Thyroid gland (tissue), 4 donors: ENCODE measurements at regions not wholly inside any gene's neighbourhood (a gene's known extent, or its start where the extent isn't known, plus 50 kb on each side); places are given as distances from the start of the nearest gene placed in this dataset.

Source experiments
- DNase-seq, 2 donors: peaks; one replicate each; pipeline ENCODE4 v3.0.0-alpha.2; 2019
- H3K27ac ChIP-seq, 3 donors: fragments of 200-600 bp; sonication (generic); 1 replicate in 2 of 3; 2 replicates in 1 of 3; pipeline ENCODE4 v1.5.1; 2016 to 2019; ENCODE audit warnings: mild to moderate bottlenecking in 1 of 3, moderate library complexity in 1 of 3
- H3K27me3 ChIP-seq: fragments of 200-600 bp; sonication (generic); one replicate; pipeline ENCODE4 v1.5.1; 2019
- H3K36me3 ChIP-seq, 2 donors: fragments of 200-600 bp; sonication (generic); one replicate each; pipeline ENCODE4 v1.5.1; 2016 to 2019
- H3K4me1 ChIP-seq, 2 donors: fragments of 200-600 bp; sonication (generic); one replicate each; pipeline ENCODE4 v1.5.1; 2017 to 2019
- H3K4me3 ChIP-seq, 3 donors: fragments of 200-600 bp; sonication (generic); replicated peaks in 1 of 3; 1 replicate in 2 of 3; 2 replicates in 1 of 3; pipeline ENCODE4 v1.5.1; 2016; ENCODE audit warnings: mild to moderate bottlenecking in 1 of 3
- H3K9me3 ChIP-seq: fragments of 200-600 bp; sonication (generic); one replicate; pipeline ENCODE4 v1.5.1; 2017
- POLR2A ChIP-seq, 2 donors: fragments of 450-650 bp; IDR thresholded peaks; one replicate each; pipeline ENCODE4 v1.6.1; 2017; ENCODE audit warnings: antibody characterized with exemption in 2 of 2, mild to moderate bottlenecking in 2 of 2, moderate library complexity in 1 of 2
- WGBS, 2 donors: methylation state at CpG; one replicate each; pipeline ENCODE4 v1.1.5; 2017; 5-methylcytosine and 5-hydroxymethylcytosine counted together
- intact Hi-C: fragments of 100-400 bp; cut with DNase I; formaldehyde crosslinking; loops from one replicate; pipeline ENCODE4 v1.15.1; 2023
- TF ChIP-seq, protein P1 (sequence below), 6 experiments: fragments of 200-600 bp in 3 of 6; fragments of 450-650 bp in 3 of 6; sonication (generic) in 3 of 6; IDR thresholded peaks; one replicate each; pipeline ENCODE4 v1.5.1; 2016 to 2019; ENCODE audit warnings: antibody characterized with exemption in 6 of 6, mild to moderate bottlenecking in 2 of 6, inconsistent platforms in 1 of 6, moderate library complexity in 1 of 6

DNA sequence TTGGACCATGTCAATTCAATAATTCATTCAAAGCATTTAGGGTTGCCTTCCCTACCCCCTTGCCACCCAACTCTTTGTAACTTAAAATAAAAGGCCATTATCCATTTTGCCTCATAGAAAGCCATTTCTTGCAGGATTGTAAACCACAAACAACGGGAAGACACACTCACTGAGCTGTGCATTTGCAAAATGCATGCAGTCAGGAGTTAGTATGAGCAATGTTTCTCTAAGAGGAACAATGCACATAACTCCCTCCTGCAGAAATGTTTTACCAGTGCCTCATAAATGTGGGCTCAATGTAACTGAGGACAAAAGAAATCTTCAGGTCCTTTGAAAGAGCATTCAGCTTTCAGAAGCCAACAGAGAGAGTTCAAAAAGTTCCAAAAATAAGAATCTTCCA lies 98.5 kb upstream of the ABCA1 start:
- 38 to 45% methylated on average over 1 of the region's 1 CpG for WGBS, 2 donors
- no peaks in the 10 kb centered on the region for H3K27me3 ChIP-seq
- intact Hi-C loops, result no loop called here
- TF ChIP-seq POLR2A (IDR thresholded peaks at IDR 0.05), result no peak
- TF ChIP-seq, protein P1, sequence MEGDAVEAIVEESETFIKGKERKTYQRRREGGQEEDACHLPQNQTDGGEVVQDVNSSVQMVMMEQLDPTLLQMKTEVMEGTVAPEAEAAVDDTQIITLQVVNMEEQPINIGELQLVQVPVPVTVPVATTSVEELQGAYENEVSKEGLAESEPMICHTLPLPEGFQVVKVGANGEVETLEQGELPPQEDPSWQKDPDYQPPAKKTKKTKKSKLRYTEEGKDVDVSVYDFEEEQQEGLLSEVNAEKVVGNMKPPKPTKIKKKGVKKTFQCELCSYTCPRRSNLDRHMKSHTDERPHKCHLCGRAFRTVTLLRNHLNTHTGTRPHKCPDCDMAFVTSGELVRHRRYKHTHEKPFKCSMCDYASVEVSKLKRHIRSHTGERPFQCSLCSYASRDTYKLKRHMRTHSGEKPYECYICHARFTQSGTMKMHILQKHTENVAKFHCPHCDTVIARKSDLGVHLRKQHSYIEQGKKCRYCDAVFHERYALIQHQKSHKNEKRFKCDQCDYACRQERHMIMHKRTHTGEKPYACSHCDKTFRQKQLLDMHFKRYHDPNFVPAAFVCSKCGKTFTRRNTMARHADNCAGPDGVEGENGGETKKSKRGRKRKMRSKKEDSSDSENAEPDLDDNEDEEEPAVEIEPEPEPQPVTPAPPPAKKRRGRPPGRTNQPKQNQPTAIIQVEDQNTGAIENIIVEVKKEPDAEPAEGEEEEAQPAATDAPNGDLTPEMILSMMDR (IDR thresholded peaks at IDR 0.05), result no peak
- no peaks in the 10 kb centered on the region for H3K36me3 ChIP-seq
- H3K27ac ChIP-seq, result no peak overlapping the region
- no peaks in the 10 kb centered on the region for H3K9me3 ChIP-seq
- no peaks in the 10 kb centered on the region for H3K4me1 ChIP-seq
- no peak for DNase-seq
- H3K4me3 ChIP-seq, result no peak overlapping the region

DNA sequence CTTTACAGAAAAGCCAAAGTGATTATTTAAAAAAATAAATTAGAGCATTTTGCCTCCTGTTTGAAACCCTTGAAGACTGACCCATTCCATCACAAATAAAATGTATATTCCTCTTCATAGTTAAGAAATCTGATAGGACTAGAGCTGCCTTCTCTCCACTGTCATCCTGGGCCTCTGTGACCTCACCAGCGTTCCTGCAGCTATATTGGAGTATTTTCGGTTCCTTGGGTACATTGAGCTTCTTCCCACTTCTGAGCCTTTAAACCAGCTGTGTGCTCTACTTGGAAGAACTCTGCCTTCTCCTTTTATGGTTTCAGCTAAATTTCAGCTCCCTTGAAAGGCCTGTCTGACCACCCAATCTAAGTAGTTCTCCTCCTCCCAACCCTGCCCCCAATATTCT lies 99.1 kb upstream of the ABCA1 start:
- H3K9me3 ChIP-seq, result no peaks in the 10 kb centered on the region
- no peaks in the 10 kb centered on the region for H3K36me3 ChIP-seq
- no peak overlapping the region for H3K4me3 ChIP-seq
- no peak overlapping the region for H3K27ac ChIP-seq
- TF ChIP-seq, protein P1 (IDR thresholded peaks at IDR 0.05), result no peak
- no peak for TF ChIP-seq POLR2A (IDR thresholded peaks at IDR 0.05)
- H3K4me1 ChIP-seq, result no peaks in the 10 kb centered on the region
- intact Hi-C loops, result no loop called here
- DNase-seq, result no peak
- H3K27me3 ChIP-seq, result no peaks in the 10 kb centered on the region
- WGBS, 2 donors, result 79 to 90% methylated on average over 2 of the region's 2 CpGs

DNA sequence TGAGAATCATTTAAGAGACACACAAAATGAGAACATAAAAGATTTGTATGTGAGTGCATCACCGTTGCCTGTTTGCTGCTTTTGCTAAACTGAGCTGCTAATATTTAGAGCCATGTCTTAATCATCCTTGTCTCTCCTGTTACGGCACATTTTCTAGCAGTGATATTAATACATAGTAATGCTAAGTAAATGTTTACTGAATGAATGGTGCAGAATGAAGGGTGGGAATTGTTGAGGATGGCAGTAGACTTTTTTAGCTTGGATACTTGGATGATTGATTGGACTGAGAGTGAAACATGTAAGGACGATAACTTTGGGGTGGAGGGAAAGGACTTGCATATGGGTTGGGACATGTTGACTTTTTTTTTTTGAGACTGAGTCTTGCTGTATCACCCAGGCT lies 102.3 kb upstream of the ABCA1 start:
- WGBS, 2 donors, result 95 to 98% methylated on average over 3 of the region's 3 CpGs
- no peaks in the 10 kb centered on the region for H3K27me3 ChIP-seq
- TF ChIP-seq, protein P1 (IDR thresholded peaks at IDR 0.05), result no peak
- no peak for TF ChIP-seq POLR2A (IDR thresholded peaks at IDR 0.05)

DNA sequence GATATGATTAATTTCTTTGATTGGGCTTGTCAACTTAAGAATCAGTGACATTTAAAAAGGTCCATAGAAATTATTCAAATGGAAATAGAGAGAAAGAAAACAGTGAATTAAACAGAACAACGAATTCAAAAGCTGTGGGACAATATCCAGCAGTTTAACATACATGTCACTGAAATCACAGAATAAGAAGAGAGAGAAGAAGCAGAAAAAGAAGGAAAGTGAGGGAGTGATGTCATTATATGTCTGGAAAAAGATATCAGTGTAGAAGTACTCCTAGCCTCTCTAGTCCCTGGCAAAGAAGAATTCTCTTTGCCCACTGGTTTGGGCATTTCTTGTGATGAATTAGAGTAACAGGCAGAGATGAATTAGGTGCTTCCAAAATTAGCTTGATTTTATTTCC lies 109.2 kb upstream of the ABCA1 start:
- H3K36me3 ChIP-seq, result no peaks in the 10 kb centered on the region
- H3K4me1 ChIP-seq, result no peaks in the 10 kb centered on the region
- TF ChIP-seq, protein P1 (IDR thresholded peaks at IDR 0.05), result no peak
- no peak for TF ChIP-seq POLR2A (IDR thresholded peaks at IDR 0.05)
- no peak overlapping the region for H3K4me3 ChIP-seq
- no peaks in the 10 kb centered on the region for H3K27me3 ChIP-seq
- H3K9me3 ChIP-seq, result no peaks in the 10 kb centered on the region
- WGBS, 2 donors, result 82% methylated on average over 1 of the region's 1 CpG
- H3K27ac ChIP-seq, result no peak overlapping the region
- intact Hi-C loops, result no loop called here
- no peak for DNase-seq

More for the DNA sequence above, 102.3 kb upstream of the ABCA1 start:
- no peak overlapping the region for H3K27ac ChIP-seq
- no peaks in the 10 kb centered on the region for H3K9me3 ChIP-seq
- no peak overlapping the region for H3K4me3 ChIP-seq
- no peaks in the 10 kb centered on the region for H3K4me1 ChIP-seq
- no peaks in the 10 kb centered on the region for H3K36me3 ChIP-seq
- DNase-seq, result no peak
- intact Hi-C loops, result no loop called here

DNA sequence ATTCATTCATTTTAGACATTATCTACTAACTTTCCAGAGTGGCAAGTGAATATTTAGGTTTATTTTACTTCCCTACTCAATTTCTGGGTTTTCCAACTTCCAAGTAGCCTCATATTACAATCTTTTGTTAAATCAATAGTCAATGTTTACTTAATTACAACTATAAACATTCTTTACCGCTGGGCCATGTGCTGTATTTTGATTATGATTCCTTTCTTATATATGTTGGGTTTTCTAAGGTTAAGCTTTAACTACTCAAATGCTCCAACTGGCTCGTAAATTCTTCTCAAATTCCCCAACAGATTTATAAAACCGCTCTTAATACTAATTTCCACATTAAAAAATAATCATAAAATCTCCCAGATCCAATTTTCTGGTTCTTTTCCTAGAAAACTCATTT lies 110.1 kb upstream of the ABCA1 start:
- intact Hi-C loops, result no loop called here
- DNase-seq, result no peak
- H3K9me3 ChIP-seq, result no peaks in the 10 kb centered on the region
- no peak overlapping the region for H3K4me3 ChIP-seq
- H3K4me1 ChIP-seq, result no peaks in the 10 kb centered on the region
- WGBS, 2 donors, result 58 to 60% methylated on average over 3 of the region's 3 CpGs
- H3K36me3 ChIP-seq, result no peaks in the 10 kb centered on the region
- H3K27ac ChIP-seq, result no peak overlapping the region
- no peaks in the 10 kb centered on the region for H3K27me3 ChIP-seq
- TF ChIP-seq POLR2A (IDR thresholded peaks at IDR 0.05), result no peak
- TF ChIP-seq, protein P1 (IDR thresholded peaks at IDR 0.05), result no peak
